ENCODE measurements at regions not wholly inside any gene's neighbourhood (a gene's known extent, or its start where the extent isn't known, plus 50 kb on each side); places are given as distances from the start of the nearest gene placed in this dataset.
"Not testable (repeated sequence)": the region's sequence is repeated elsewhere in the genome, so short reads cannot be mapped to it uniquely, and the experiment has no call there.

GRCh38 chr13:23966691-23967615 is 69.7 kb upstream of the C1QTNF9B start:
- Histone ChIP-seq H3K9me3 (ENCODE audit: low read depth, low read length) (no peaks in the 10 kb centered on the region), H3K27me3 (ENCODE audit: insufficient read depth, low read length) (no peaks in the 10 kb centered on the region), H3K4me1 (ENCODE audit: insufficient read depth, low read length) (peaks cover 4% of the 10 kb centered on the region), H3K4me3 (ENCODE audit: low read length) (no peak overlapping the region)

GRCh38 chr13:23967792-23968191 is 70.5 kb upstream of the C1QTNF9B start:
- H3K4me3 ChIP-seq (ENCODE audit: low read length); H3K4me1 ChIP-seq (ENCODE audit: insufficient read depth, low read length); H3K9me3 ChIP-seq (ENCODE audit: low read depth, low read length); H3K27me3 ChIP-seq (ENCODE audit: insufficient read depth, low read length): not testable (repeated sequence)

GRCh38 chr13:23969647-23970046 is 72.3 kb upstream of the C1QTNF9B start:
- no peak overlapping the region for H3K4me3 ChIP-seq (ENCODE audit: low read length)
- peaks cover 4% of the 10 kb centered on the region for H3K4me1 ChIP-seq (ENCODE audit: insufficient read depth, low read length)
- H3K27me3 ChIP-seq (ENCODE audit: insufficient read depth, low read length) = no peaks in the 10 kb centered on the region
- H3K9me3 ChIP-seq (ENCODE audit: low read depth, low read length) = no peaks in the 10 kb centered on the region

GRCh38 chr13:23979361-23980159 is 82.3 kb upstream of the C1QTNF9B start:
- Histone ChIP-seq H3K27me3 (ENCODE audit: insufficient read depth, low read length) (peaks cover 44% of the 10 kb centered on the region), H3K9me3 (ENCODE audit: low read depth, low read length) (no peaks in the 10 kb centered on the region), H3K4me1 (ENCODE audit: insufficient read depth, low read length) (peaks cover 15% of the 10 kb centered on the region), H3K4me3 (ENCODE audit: low read length) (peak overlapping the region; percentile 31)

GRCh38 chr13:23980160-23980551 is 82.9 kb upstream of the C1QTNF9B start:
- H3K9me3 ChIP-seq (ENCODE audit: low read depth, low read length) = no peaks in the 10 kb centered on the region
- H3K4me3 ChIP-seq (ENCODE audit: low read length) = peak overlapping the region; percentile 31
- H3K4me1 ChIP-seq (ENCODE audit: insufficient read depth, low read length) = peaks cover 15% of the 10 kb centered on the region
- peaks cover 44% of the 10 kb centered on the region for H3K27me3 ChIP-seq (ENCODE audit: insufficient read depth, low read length)

- H3K4me3 ChIP-seq (ENCODE audit: low read length) = no peak overlapping the region
These were observed 86.4 kb upstream of the C1QTNF9B start for GRCh38 chr13:23983671-23984070.

GRCh38 chr13:23984546-23984945 is 87.2 kb upstream of the C1QTNF9B start:
- peaks cover 11% of the 10 kb centered on the region for H3K4me1 ChIP-seq (ENCODE audit: insufficient read depth, low read length)
- H3K9me3 ChIP-seq (ENCODE audit: low read depth, low read length) = no peaks in the 10 kb centered on the region
- peaks cover 21% of the 10 kb centered on the region for H3K27me3 ChIP-seq (ENCODE audit: insufficient read depth, low read length)
- no peak overlapping the region for H3K4me3 ChIP-seq (ENCODE audit: low read length)

More at GRCh38 chr13:23983671-23984070, 86.4 kb upstream of the C1QTNF9B start:
- peaks cover 30% of the 10 kb centered on the region for H3K27me3 ChIP-seq (ENCODE audit: insufficient read depth, low read length)
- H3K4me1 ChIP-seq (ENCODE audit: insufficient read depth, low read length) = peaks cover 15% of the 10 kb centered on the region
- no peaks in the 10 kb centered on the region for H3K9me3 ChIP-seq (ENCODE audit: low read depth, low read length)

GRCh38 chr13:23985060-23985459 is 87.8 kb upstream of the C1QTNF9B start:
- peaks cover 6% of the 10 kb centered on the region for H3K4me1 ChIP-seq (ENCODE audit: insufficient read depth, low read length)
- no peaks in the 10 kb centered on the region for H3K9me3 ChIP-seq (ENCODE audit: low read depth, low read length)
- no peak overlapping the region for H3K4me3 ChIP-seq (ENCODE audit: low read length)
- H3K27me3 ChIP-seq (ENCODE audit: insufficient read depth, low read length) = peaks cover 16% of the 10 kb centered on the region

- H3K27me3 ChIP-seq (ENCODE audit: insufficient read depth, low read length) = peaks cover 9% of the 10 kb centered on the region
- H3K4me3 ChIP-seq (ENCODE audit: low read length) = no peak overlapping the region
- no peaks in the 10 kb centered on the region for H3K4me1 ChIP-seq (ENCODE audit: insufficient read depth, low read length)
- no peaks in the 10 kb centered on the region for H3K9me3 ChIP-seq (ENCODE audit: low read depth, low read length)
These were observed 88.5 kb upstream of the C1QTNF9B start for GRCh38 chr13:23985839-23986238.

- Histone ChIP-seq H3K4me3 (ENCODE audit: low read length) (no peak overlapping the region), H3K9me3 (ENCODE audit: low read depth, low read length) (no peaks in the 10 kb centered on the region), H3K4me1 (ENCODE audit: insufficient read depth, low read length) (no peaks in the 10 kb centered on the region), H3K27me3 (ENCODE audit: insufficient read depth, low read length) (peaks cover 7% of the 10 kb centered on the region)
These were observed 89.3 kb upstream of the C1QTNF9B start for GRCh38 chr13:23986619-23987018.

- no peaks in the 10 kb centered on the region for H3K9me3 ChIP-seq (ENCODE audit: low read depth, low read length)
- H3K4me3 ChIP-seq (ENCODE audit: low read length) = no peak overlapping the region
- no peaks in the 10 kb centered on the region for H3K4me1 ChIP-seq (ENCODE audit: insufficient read depth, low read length)
- peaks cover 1% of the 10 kb centered on the region for H3K27me3 ChIP-seq (ENCODE audit: insufficient read depth, low read length)
These were observed 90.1 kb upstream of the C1QTNF9B start for GRCh38 chr13:23987331-23987894.

GRCh38 chr13:23988546-23989122 is 91.3 kb upstream of the C1QTNF9B start:
- Histone ChIP-seq H3K27me3 (ENCODE audit: insufficient read depth, low read length) (no peaks in the 10 kb centered on the region), H3K4me3 (ENCODE audit: low read length) (no peak overlapping the region), H3K9me3 (ENCODE audit: low read depth, low read length) (no peaks in the 10 kb centered on the region), H3K4me1 (ENCODE audit: insufficient read depth, low read length) (no peaks in the 10 kb centered on the region)

- Histone ChIP-seq H3K4me1 (ENCODE audit: insufficient read depth, low read length) (no peaks in the 10 kb centered on the region), H3K9me3 (ENCODE audit: low read depth, low read length) (no peaks in the 10 kb centered on the region), H3K27me3 (ENCODE audit: insufficient read depth, low read length) (no peaks in the 10 kb centered on the region), H3K4me3 (ENCODE audit: low read length) (no peak overlapping the region)
These were observed 93.2 kb upstream of the C1QTNF9B start for GRCh38 chr13:23990455-23990854.

- Histone ChIP-seq H3K9me3 (ENCODE audit: low read depth, low read length) (no peaks in the 10 kb centered on the region), H3K27me3 (ENCODE audit: insufficient read depth, low read length) (no peaks in the 10 kb centered on the region), H3K4me1 (ENCODE audit: insufficient read depth, low read length) (no peaks in the 10 kb centered on the region), H3K4me3 (ENCODE audit: low read length) (no peak overlapping the region)
These were observed 93.8 kb upstream of the C1QTNF9B start for GRCh38 chr13:23991119-23991518.

Data from mononuclear cell (primary cell).